Adrenal gland (tissue), 9 donors: ENCODE measurements at regions not wholly inside any gene's neighbourhood (a gene's known extent, or its start where the extent isn't known, plus 50 kb on each side); places are given as distances from the start of the nearest gene placed in this dataset.

ENCODE experiments used
- DNase-seq, 7 donors: peaks; one replicate each; pipeline ENCODE4 v3.0.0-alpha.2; 2019 to 2020
- H3K27ac ChIP-seq, 5 donors: fragments of 200-600 bp; sonication (generic) in 4 of 5; 1 replicate in 3 of 5; 2 replicates in 2 of 5; pipeline versions ENCODE4 v1.5.1 to v1.8.0; 2016 to 2020; ENCODE audit warnings: mild to moderate bottlenecking in 1 of 5
- H3K27me3 ChIP-seq: fragments of 200-600 bp; 2 replicates; pipeline ENCODE4 v1.8.0; 2021
- H3K36me3 ChIP-seq, 2 donors: fragments of 200-600 bp; replicated peaks in 1 of 2; 1 replicate in 1 of 2; 2 replicates in 1 of 2; pipeline versions ENCODE4 v1.5.1 to v1.8.0; 2018 to 2022
- H3K4me1 ChIP-seq, 2 donors: fragments of 200-600 bp; replicated peaks in 1 of 2; 1 replicate in 1 of 2; 2 replicates in 1 of 2; pipeline versions ENCODE4 v1.5.1 to v1.8.0; 2018 to 2021
- H3K4me3 ChIP-seq, 4 donors: fragments of 200-600 bp; sonication (generic) in 3 of 4; one replicate each; pipeline ENCODE4 v1.5.1; 2016 to 2018
- H3K9me3 ChIP-seq, 3 donors: fragments of 200-600 bp; sonication (generic) in 1 of 3; replicated peaks in 1 of 3; 1 replicate in 2 of 3; 2 replicates in 1 of 3; pipeline versions ENCODE4 v1.5.1 to v1.8.0; 2016 to 2021
- CTCF ChIP-seq, 6 experiments: fragments of 450-650 bp in 4 of 6; fragments of 200-600 bp in 2 of 6; sonication (generic) in 1 of 6; IDR thresholded peaks; 1 replicate in 5 of 6; 2 replicates in 1 of 6; pipeline versions ENCODE4 v1.5.1 to v1.8.0; 2016 to 2021; ENCODE audit warnings: antibody characterized with exemption in 6 of 6, mild to moderate bottlenecking in 2 of 6, moderate library complexity in 1 of 6
- POLR2A ChIP-seq, 2 donors: fragments of 450-650 bp; IDR thresholded peaks; one replicate each; pipeline ENCODE4 v1.6.1; 2017; ENCODE audit warnings: antibody characterized with exemption in 2 of 2, mild to moderate bottlenecking in 2 of 2, moderate library complexity in 1 of 2
- WGBS, 4 donors: extraction: QIAGEN DNeasy Blood & Tissue Kit in 2 of 4; methylation state at CpG; one replicate each; pipeline versions ENCODE4 v1.1.5 to v1.1.7; 2013 to 2017; 5-methylcytosine and 5-hydroxymethylcytosine counted together
- intact Hi-C, 2 donors: fragments of 100-400 bp; cut with DNase I; formaldehyde crosslinking; loops; one replicate each; pipeline versions ENCODE4 v1.14.1 to v1.15.0; 2022 to 2023
- donor health status: healthy with polysubstance abuse.
- donor health status: Bipolar disorder and iron deficiency.
- donor health status: DM: yes; HTN: yes; CAD: no.
- donor health status: DM: no; HTN: no; CAD: no.
- donor health status: DM: no; HTN: no; CAD: no.

- H3K27ac ChIP-seq = no peak overlapping the region
- TF ChIP-seq POLR2A (IDR thresholded peaks at IDR 0.05) (no peak), CTCF (IDR thresholded peaks at IDR 0.05) (no peak)
- no peaks in the 10 kb centered on the region for H3K9me3 ChIP-seq
- intact Hi-C loops = no loop called here
- H3K27me3 ChIP-seq = peaks cover 10% of the 10 kb centered on the region
- no peaks in the 10 kb centered on the region for H3K36me3 ChIP-seq
- H3K4me3 ChIP-seq = no peak overlapping the region
- no peak for DNase-seq
- WGBS, 4 donors = 75 to 91% (median 84%) methylated on average over 6 to 13 of the region's 13 CpGs
- no peaks in the 10 kb centered on the region for H3K4me1 ChIP-seq
Measured at GRCh38 chrX:39929379-39930025, 168.3 kb downstream of the BCOR start.

GRCh38 chrX:39930786-39931528 is 166.8 kb downstream of the BCOR start:
- WGBS, 4 donors = 62 to 77% (median 72%) methylated on average over 9 to 14 of the region's 14 CpGs
- Histone ChIP-seq H3K4me1 (no peaks in the 10 kb centered on the region), H3K36me3 (no peaks in the 10 kb centered on the region), H3K27me3 (peaks cover 5% of the 10 kb centered on the region), H3K9me3 (no peaks in the 10 kb centered on the region), H3K4me3 (no peak overlapping the region), H3K27ac (peak overlapping the region in 2 of 5 donors; percentile 13 to 21)
- intact Hi-C loops = no loop called here
- DNase-seq = no peak
- TF ChIP-seq CTCF (IDR thresholded peaks at IDR 0.05) = no peak
- no peak for TF ChIP-seq POLR2A (IDR thresholded peaks at IDR 0.05)

GRCh38 chrX:39931529-39932282 is 166.1 kb downstream of the BCOR start:
- Histone ChIP-seq H3K27me3 (no peaks in the 10 kb centered on the region), H3K27ac (peak overlapping the region in 2 of 5 donors; percentile 23 to 46), H3K4me1 (no peaks in the 10 kb centered on the region), H3K4me3 (no peak overlapping the region), H3K36me3 (no peaks in the 10 kb centered on the region), H3K9me3 (no peaks in the 10 kb centered on the region)
- WGBS, 4 donors = 50 to 64% (median 54%) methylated on average over 3 of the region's 3 CpGs
- intact Hi-C loops = no loop called here
- no peak for TF ChIP-seq POLR2A (IDR thresholded peaks at IDR 0.05)
- no peak for TF ChIP-seq CTCF (IDR thresholded peaks at IDR 0.05)
- no peak for DNase-seq

- no peak for DNase-seq
- 76 to 90% (median 88%) methylated on average over 8 to 22 of the region's 22 CpGs for WGBS, 4 donors
Measured at GRCh38 chrX:39935411-39936064, 162.2 kb downstream of the BCOR start.

More at GRCh38 chrX:39935411-39936064, 162.2 kb downstream of the BCOR start:
- Histone ChIP-seq H3K36me3 (no peaks in the 10 kb centered on the region), H3K9me3 (no peaks in the 10 kb centered on the region), H3K27ac (no peak overlapping the region), H3K27me3 (no peaks in the 10 kb centered on the region), H3K4me3 (no peak overlapping the region), H3K4me1 (no peaks in the 10 kb centered on the region)
- intact Hi-C loops = no loop called here
- TF ChIP-seq CTCF (IDR thresholded peaks at IDR 0.05) (no peak), POLR2A (IDR thresholded peaks at IDR 0.05) (no peak)
